ENCODE measurements at regions not wholly inside any gene's neighbourhood (a gene's known extent, or its start where the extent isn't known, plus 50 kb on each side); places are given as distances from the start of the nearest gene placed in this dataset.

DNA sequence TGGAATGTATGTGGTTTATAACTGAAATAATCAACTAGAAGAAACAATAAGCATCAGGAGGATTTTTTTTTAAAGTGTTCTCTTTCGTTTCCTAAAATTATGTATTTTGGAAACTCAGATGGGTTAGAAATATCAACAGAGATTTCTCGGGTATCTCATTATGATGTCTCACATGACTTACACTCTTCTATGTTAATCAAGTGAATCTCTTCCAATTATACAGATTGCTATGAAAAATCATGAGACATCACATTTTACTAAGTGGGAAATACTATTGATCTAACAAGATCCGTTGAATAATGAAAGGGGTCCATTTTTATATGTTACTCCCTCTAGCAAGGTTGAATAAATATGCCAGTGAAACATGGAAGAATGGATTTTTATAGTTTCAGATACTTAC is 54.7 kb upstream of the NRIP1 start:
- no peaks in the 10 kb centered on the region for H3K27me3 ChIP-seq (ENCODE audit: control insufficient read depth, insufficient read depth, low read length)
- Mint-ChIP-seq H3K4me3 (no peak overlapping the region), H3K4me1 (no peaks in the 10 kb centered on the region), H3K27me3 (peaks cover 5% of the 10 kb centered on the region), H3K27ac (no peak overlapping the region), H3K36me3 (no peaks in the 10 kb centered on the region), H3K9me3 (peaks cover 0 to 3% (median 0%) of the 10 kb centered on the region in 7 donors)
- DNase-seq (no peak), ATAC-seq (ENCODE audit: low read depth in 2 of 2) (no peak)
- H3K4me3 ChIP-seq (ENCODE audit: low read depth, low read length), result no peak overlapping the region
- no peaks in the 10 kb centered on the region for H3K9me3 ChIP-seq (ENCODE audit: control insufficient read depth in 2 of 2, low read length in 2 of 2)
- H3K36me3 ChIP-seq (ENCODE audit: control insufficient read depth, insufficient read depth, low read length), result no peaks in the 10 kb centered on the region
- H3K4me1 ChIP-seq (ENCODE audit: control insufficient read depth, insufficient read depth, low read length, poor library complexity, severe bottlenecking), result no peaks in the 10 kb centered on the region
- H3K27ac ChIP-seq (ENCODE audit: insufficient read depth, low read length, poor library complexity, severe bottlenecking), result no peak overlapping the region

DNA sequence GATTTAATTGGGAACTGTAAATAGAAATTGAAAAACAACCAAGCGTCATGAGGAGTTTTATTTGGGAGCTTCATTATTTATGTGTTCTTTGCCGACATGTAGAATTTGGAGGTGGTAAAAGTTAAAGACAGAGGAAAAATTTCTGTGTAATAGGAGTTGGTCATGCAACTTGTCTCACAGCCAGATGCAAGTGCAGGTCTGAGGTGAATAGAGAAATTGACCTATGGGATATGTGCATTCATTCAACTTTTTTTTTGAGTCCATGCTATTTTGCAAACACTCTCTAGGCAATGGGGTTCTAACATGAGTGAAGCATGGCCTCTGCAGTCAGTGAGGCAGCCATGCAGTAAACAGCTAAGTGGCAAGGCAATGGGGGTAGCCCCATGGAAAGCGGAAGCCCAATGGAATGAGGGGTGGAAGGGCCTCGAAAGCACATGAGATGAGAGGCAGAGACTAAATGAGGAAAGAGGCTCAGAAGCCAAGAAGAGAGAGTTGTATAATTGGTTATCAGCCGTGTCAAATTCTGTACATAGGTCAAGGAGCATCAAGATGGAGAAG is 56.4 kb upstream of the NRIP1 start:
- Mint-ChIP-seq H3K27me3 (peaks cover 4% of the 10 kb centered on the region), H3K4me1 (no peaks in the 10 kb centered on the region), H3K27ac (no peak overlapping the region), H3K36me3 (no peaks in the 10 kb centered on the region), H3K9me3 (peaks cover 0 to 3% (median 0%) of the 10 kb centered on the region in 7 donors), H3K4me3 (no peak overlapping the region)
- ATAC-seq (ENCODE audit: low read depth in 2 of 2) (no peak), DNase-seq (no peak)
- Histone ChIP-seq H3K4me1 (ENCODE audit: control insufficient read depth, insufficient read depth, low read length, poor library complexity, severe bottlenecking) (no peaks in the 10 kb centered on the region), H3K4me3 (ENCODE audit: low read depth, low read length) (no peak overlapping the region), H3K36me3 (ENCODE audit: control insufficient read depth, insufficient read depth, low read length) (no peaks in the 10 kb centered on the region), H3K27me3 (ENCODE audit: control insufficient read depth, insufficient read depth, low read length) (no peaks in the 10 kb centered on the region), H3K27ac (ENCODE audit: insufficient read depth, low read length, poor library complexity, severe bottlenecking) (no peak overlapping the region), H3K9me3 (ENCODE audit: control insufficient read depth in 2 of 2, low read length in 2 of 2) (no peaks in the 10 kb centered on the region)

DNA sequence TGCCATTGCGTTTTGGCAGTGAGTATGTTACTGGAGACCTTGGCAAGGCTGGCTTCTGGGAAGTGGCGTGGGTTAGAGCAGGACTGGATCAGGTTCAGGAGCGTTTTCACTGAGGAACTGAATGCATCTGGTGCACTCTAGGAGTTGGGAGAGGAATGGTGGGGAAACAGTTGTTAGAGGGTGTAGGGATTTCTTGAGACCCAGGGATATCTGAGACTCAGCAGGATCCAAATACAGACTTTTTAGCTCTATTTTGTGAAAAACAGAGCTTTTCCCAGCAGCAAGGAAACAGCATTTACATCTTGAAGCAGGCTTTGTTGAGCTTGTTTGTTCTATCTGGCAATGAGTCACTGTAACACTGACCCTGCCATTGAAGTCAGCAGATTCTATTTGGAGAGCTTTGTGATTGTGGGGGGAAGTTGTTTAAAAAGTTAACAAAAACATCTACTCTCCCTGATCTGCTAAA is 56.9 kb upstream of the NRIP1 start:
- Mint-ChIP-seq H3K27ac (no peak overlapping the region), H3K27me3 (peaks cover 4% of the 10 kb centered on the region), H3K36me3 (no peaks in the 10 kb centered on the region), H3K9me3 (peaks cover 0 to 3% (median 0%) of the 10 kb centered on the region in 7 donors), H3K4me3 (no peak overlapping the region), H3K4me1 (no peaks in the 10 kb centered on the region)
- Histone ChIP-seq H3K4me1 (ENCODE audit: control insufficient read depth, insufficient read depth, low read length, poor library complexity, severe bottlenecking) (no peaks in the 10 kb centered on the region), H3K27me3 (ENCODE audit: control insufficient read depth, insufficient read depth, low read length) (no peaks in the 10 kb centered on the region), H3K27ac (ENCODE audit: insufficient read depth, low read length, poor library complexity, severe bottlenecking) (no peak overlapping the region), H3K9me3 (ENCODE audit: control insufficient read depth in 2 of 2, low read length in 2 of 2) (no peaks in the 10 kb centered on the region), H3K4me3 (ENCODE audit: low read depth, low read length) (no peak overlapping the region), H3K36me3 (ENCODE audit: control insufficient read depth, insufficient read depth, low read length) (no peaks in the 10 kb centered on the region)
- DNase-seq, result no peak
- no peak for ATAC-seq (ENCODE audit: low read depth in 2 of 2)

GRCh38 chr21:15122241-15122640 is 57.4 kb upstream of the NRIP1 start:
- Histone ChIP-seq H3K9me3 (ENCODE audit: control insufficient read depth in 2 of 2, low read length in 2 of 2) (no peaks in the 10 kb centered on the region), H3K4me3 (ENCODE audit: low read depth, low read length) (no peak overlapping the region), H3K4me1 (ENCODE audit: control insufficient read depth, insufficient read depth, low read length, poor library complexity, severe bottlenecking) (no peaks in the 10 kb centered on the region), H3K27me3 (ENCODE audit: control insufficient read depth, insufficient read depth, low read length) (no peaks in the 10 kb centered on the region), H3K36me3 (ENCODE audit: control insufficient read depth, insufficient read depth, low read length) (no peaks in the 10 kb centered on the region), H3K27ac (ENCODE audit: insufficient read depth, low read length, poor library complexity, severe bottlenecking) (no peak overlapping the region)
- H3K27ac Mint-ChIP-seq, result no peak overlapping the region
- H3K27me3 Mint-ChIP-seq, result peaks cover 4% of the 10 kb centered on the region
- no peak overlapping the region for H3K4me3 Mint-ChIP-seq
- H3K4me1 Mint-ChIP-seq, result no peaks in the 10 kb centered on the region
- H3K36me3 Mint-ChIP-seq, result no peaks in the 10 kb centered on the region
- DNase-seq (no peak), ATAC-seq (ENCODE audit: low read depth in 2 of 2) (no peak)
- H3K9me3 Mint-ChIP-seq, result peaks cover 0 to 3% (median 0%) of the 10 kb centered on the region in 7 donors

DNA sequence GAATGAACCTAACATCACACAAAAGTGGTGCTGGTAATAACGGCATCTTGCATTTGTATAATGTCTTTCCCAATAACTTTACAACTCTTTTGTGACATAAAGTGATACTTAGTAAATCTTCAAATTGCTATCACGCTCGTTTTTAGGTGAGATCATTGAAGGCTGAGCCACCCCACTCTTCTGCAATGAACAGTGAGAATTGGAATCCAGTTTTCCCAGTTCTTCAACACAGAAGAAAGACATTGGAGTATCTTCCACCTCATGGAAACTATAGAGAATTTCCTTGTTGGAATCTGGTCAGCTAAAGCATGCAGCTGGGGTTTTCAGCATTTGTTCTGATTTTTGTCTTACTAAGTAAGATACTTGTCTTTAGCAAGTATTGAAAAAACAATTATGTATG is 59.9 kb upstream of the NRIP1 start:
- no peaks in the 10 kb centered on the region for H3K4me1 ChIP-seq (ENCODE audit: control insufficient read depth, insufficient read depth, low read length, poor library complexity, severe bottlenecking)
- no peak for ATAC-seq (ENCODE audit: low read depth in 2 of 2)
- no peak for DNase-seq
- H3K4me3 Mint-ChIP-seq, result no peak overlapping the region
- H3K27ac Mint-ChIP-seq, result no peak overlapping the region
- no peak overlapping the region for H3K4me3 ChIP-seq (ENCODE audit: low read depth, low read length)
- H3K9me3 Mint-ChIP-seq, result peaks cover 0 to 1% (median 0%) of the 10 kb centered on the region in 7 donors
- no peaks in the 10 kb centered on the region for H3K27me3 ChIP-seq (ENCODE audit: control insufficient read depth, insufficient read depth, low read length)
- H3K27ac ChIP-seq (ENCODE audit: insufficient read depth, low read length, poor library complexity, severe bottlenecking), result no peak overlapping the region
- no peaks in the 10 kb centered on the region for H3K36me3 Mint-ChIP-seq
- H3K9me3 ChIP-seq (ENCODE audit: control insufficient read depth in 2 of 2, low read length in 2 of 2), result no peaks in the 10 kb centered on the region
- no peaks in the 10 kb centered on the region for H3K36me3 ChIP-seq (ENCODE audit: control insufficient read depth, insufficient read depth, low read length)
- peaks cover 8% of the 10 kb centered on the region for H3K27me3 Mint-ChIP-seq
- H3K4me1 Mint-ChIP-seq, result no peaks in the 10 kb centered on the region

DNA sequence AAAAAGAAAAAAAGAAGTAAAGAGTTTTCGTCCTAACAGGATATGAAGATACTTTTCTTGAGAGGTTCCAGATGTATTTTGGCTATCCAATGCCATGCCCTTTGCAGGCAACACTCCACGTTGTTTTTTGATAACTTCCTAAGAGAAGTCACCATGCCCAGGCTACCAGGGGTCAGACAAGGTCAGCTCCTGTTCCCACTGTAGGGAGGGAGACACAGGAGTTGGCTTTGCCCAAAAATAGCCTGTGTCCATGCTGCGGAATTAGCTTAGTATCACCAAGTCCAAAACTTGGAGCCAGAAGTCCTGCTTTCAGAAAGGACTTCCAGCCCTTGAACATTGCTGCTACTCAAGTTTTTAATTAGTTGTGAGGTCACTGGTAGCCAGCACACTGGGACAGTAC is 62.1 kb upstream of the NRIP1 start:
- Mint-ChIP-seq H3K4me1 (no peaks in the 10 kb centered on the region), H3K27me3 (peaks cover 8% of the 10 kb centered on the region), H3K36me3 (no peaks in the 10 kb centered on the region), H3K27ac (no peak overlapping the region), H3K9me3 (peaks cover 0 to 4% (median 0%) of the 10 kb centered on the region in 7 donors), H3K4me3 (no peak overlapping the region)
- DNase-seq (no peak), ATAC-seq (ENCODE audit: low read depth in 2 of 2) (no peak)
- no peaks in the 10 kb centered on the region for H3K4me1 ChIP-seq (ENCODE audit: control insufficient read depth, insufficient read depth, low read length, poor library complexity, severe bottlenecking)
- H3K36me3 ChIP-seq (ENCODE audit: control insufficient read depth, insufficient read depth, low read length), result no peaks in the 10 kb centered on the region
- no peak overlapping the region for H3K27ac ChIP-seq (ENCODE audit: insufficient read depth, low read length, poor library complexity, severe bottlenecking)
- no peak overlapping the region for H3K4me3 ChIP-seq (ENCODE audit: low read depth, low read length)
- no peaks in the 10 kb centered on the region for H3K27me3 ChIP-seq (ENCODE audit: control insufficient read depth, insufficient read depth, low read length)
- H3K9me3 ChIP-seq (ENCODE audit: control insufficient read depth in 2 of 2, low read length in 2 of 2), result no peaks in the 10 kb centered on the region

- Mint-ChIP-seq H3K4me1 (no peaks in the 10 kb centered on the region), H3K9me3 (peaks cover 0 to 4% (median 0%) of the 10 kb centered on the region in 7 donors)
- H3K27me3 ChIP-seq (ENCODE audit: control insufficient read depth, insufficient read depth, low read length), result no peaks in the 10 kb centered on the region
Observed at GRCh38 chr21:15127437-15127836, 62.6 kb upstream of the NRIP1 start.

DNA sequence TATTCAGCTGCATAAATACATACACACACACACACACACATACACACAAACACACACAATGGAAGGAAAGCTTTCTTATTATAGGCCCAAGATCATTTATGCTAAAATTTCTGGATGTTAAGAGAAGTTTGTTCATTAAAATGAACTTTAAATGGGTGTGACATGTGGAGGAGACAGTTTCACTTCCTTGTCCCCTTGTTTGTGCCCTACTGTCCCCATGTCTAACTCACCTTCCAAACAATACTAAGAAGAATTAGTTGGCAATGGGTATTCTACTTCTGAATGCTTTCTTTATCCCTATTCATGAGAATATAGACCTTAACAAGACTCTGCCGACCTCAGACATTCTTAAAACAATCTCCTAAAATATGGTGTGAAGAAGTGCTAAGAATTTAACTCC is 63.5 kb upstream of the NRIP1 start:
- ATAC-seq (ENCODE audit: low read depth in 2 of 2) (no peak), DNase-seq (no peak)
- no peaks in the 10 kb centered on the region for H3K36me3 ChIP-seq (ENCODE audit: control insufficient read depth, insufficient read depth, low read length)
- H3K27ac ChIP-seq (ENCODE audit: insufficient read depth, low read length, poor library complexity, severe bottlenecking), result no peak overlapping the region
- Mint-ChIP-seq H3K36me3 (no peaks in the 10 kb centered on the region), H3K27ac (no peak overlapping the region), H3K27me3 (peaks cover 13% of the 10 kb centered on the region), H3K9me3 (peaks cover 0 to 4% (median 0%) of the 10 kb centered on the region in 7 donors), H3K4me1 (no peaks in the 10 kb centered on the region), H3K4me3 (no peak overlapping the region)
- no peak overlapping the region for H3K4me3 ChIP-seq (ENCODE audit: low read depth, low read length)
- H3K4me1 ChIP-seq (ENCODE audit: control insufficient read depth, insufficient read depth, low read length, poor library complexity, severe bottlenecking), result no peaks in the 10 kb centered on the region
- H3K9me3 ChIP-seq (ENCODE audit: control insufficient read depth in 2 of 2, low read length in 2 of 2), result no peaks in the 10 kb centered on the region
- no peaks in the 10 kb centered on the region for H3K27me3 ChIP-seq (ENCODE audit: control insufficient read depth, insufficient read depth, low read length)

More at GRCh38 chr21:15127437-15127836, 62.6 kb upstream of the NRIP1 start:
- Histone ChIP-seq H3K9me3 (ENCODE audit: control insufficient read depth in 2 of 2, low read length in 2 of 2) (no peaks in the 10 kb centered on the region), H3K4me3 (ENCODE audit: low read depth, low read length) (no peak overlapping the region), H3K27ac (ENCODE audit: insufficient read depth, low read length, poor library complexity, severe bottlenecking) (no peak overlapping the region), H3K36me3 (ENCODE audit: control insufficient read depth, insufficient read depth, low read length) (no peaks in the 10 kb centered on the region), H3K4me1 (ENCODE audit: control insufficient read depth, insufficient read depth, low read length, poor library complexity, severe bottlenecking) (no peaks in the 10 kb centered on the region)
- Mint-ChIP-seq H3K4me3 (no peak overlapping the region), H3K36me3 (no peaks in the 10 kb centered on the region), H3K27ac (no peak overlapping the region), H3K27me3 (peaks cover 10% of the 10 kb centered on the region)
- DNase-seq, result no peak
- no peak for ATAC-seq (ENCODE audit: low read depth in 2 of 2)

Measured in CD4-positive, CD25-positive, alpha-beta regulatory T cell (primary cell).